Ishikawa (cell line): ENCODE measurements at regions not wholly inside any gene's neighbourhood (a gene's known extent, or its start where the extent isn't known, plus 50 kb on each side); places are given as distances from the start of the nearest gene placed in this dataset.

Source experiments
- CEBPB ChIP-seq: IDR thresholded peaks from 2 replicates; pipeline ENCODE4 v1.6.1; 2012
- CREB1 ChIP-seq: IDR thresholded peaks from 2 replicates; pipeline ENCODE4 v1.6.1; 2012; ENCODE audit warnings: low read depth
- EP300 ChIP-seq: IDR thresholded peaks from 2 replicates; pipeline ENCODE4 v1.6.1; 2012; ENCODE audit warnings: borderline replicate concordance
- FOXM1 ChIP-seq: IDR thresholded peaks from 2 replicates; pipeline ENCODE4 v1.6.1; 2012; ENCODE audit warnings: low read depth, borderline replicate concordance
- MAX ChIP-seq: IDR thresholded peaks from 2 replicates; pipeline ENCODE4 v1.6.1; 2012
- NFIC ChIP-seq: IDR thresholded peaks from 2 replicates; pipeline ENCODE4 v1.6.1; 2012
- RAD21 ChIP-seq: IDR thresholded peaks from 2 replicates; pipeline ENCODE4 v1.6.1; 2012; ENCODE audit warnings: low read depth
- REST ChIP-seq: IDR thresholded peaks from 2 replicates; pipeline ENCODE4 v1.6.1; 2012; ENCODE audit warnings: low read depth, mild to moderate bottlenecking
- TAF1 ChIP-seq: IDR thresholded peaks from 2 replicates; pipeline ENCODE4 v1.6.1; 2012; ENCODE audit warnings: low read depth, mild to moderate bottlenecking
- TCF12 ChIP-seq: IDR thresholded peaks from 2 replicates; pipeline ENCODE4 v1.6.1; 2012; ENCODE audit warnings: low read depth
- TEAD4 ChIP-seq: IDR thresholded peaks from 2 replicates; pipeline ENCODE4 v1.6.1; 2012
- YY1 ChIP-seq: IDR thresholded peaks from 2 replicates; pipeline ENCODE4 v1.6.1; 2012; ENCODE audit warnings: low read depth

- TF ChIP-seq MAX, result no peak
- no peak for TF ChIP-seq REST
- no peak for TF ChIP-seq FOXM1
- TF ChIP-seq NFIC, result no peak
- TF ChIP-seq CREB1, result no peak
- TF ChIP-seq EP300, result no peak
- TF ChIP-seq YY1, result no peak
- no peak for TF ChIP-seq RAD21
- TF ChIP-seq TAF1, result no peak
- no peak for TF ChIP-seq TCF12
- TF ChIP-seq TEAD4, result no peak
- no peak for TF ChIP-seq CEBPB
These were observed 64.1 kb upstream of the PDGFRA start for GRCh38 chr4:54165011-54165410.
